Transverse colon (tissue), 4 donors: ENCODE measurements at regions not wholly inside any gene's neighbourhood (a gene's known extent, or its start where the extent isn't known, plus 50 kb on each side); places are given as distances from the start of the nearest gene placed in this dataset.

Source experiments
- DNase-seq: peaks from one replicate; pipeline ENCODE4 v3.0.0-alpha.2; 2019
- H3K27ac ChIP-seq, 4 donors: fragments of 200-600 bp; sonication (generic); 2 replicates each; pipeline ENCODE4 v1.5.1; 2016 to 2018; ENCODE audit warnings: inconsistent platforms in 4 of 4
- H3K27me3 ChIP-seq: fragments of 200-600 bp; sonication (generic); 2 replicates; pipeline ENCODE4 v1.5.1; 2017; ENCODE audit warnings: inconsistent platforms
- H3K36me3 ChIP-seq, 4 donors: fragments of 200-600 bp; sonication (generic); 2 replicates each; pipeline ENCODE4 v1.5.1; 2017 to 2019; ENCODE audit warnings: inconsistent platforms in 4 of 4
- H3K4me1 ChIP-seq, 4 donors: fragments of 200-600 bp; sonication (generic); 2 replicates each; pipeline ENCODE4 v1.5.1; 2017 to 2020; ENCODE audit warnings: inconsistent platforms in 4 of 4
- H3K4me3 ChIP-seq, 4 donors: fragments of 200-600 bp; sonication (generic); 1 replicate in 1 of 4; 2 replicates in 3 of 4; pipeline versions ENCODE4 v1.5.1 to v1.6.1; 2017 to 2019; ENCODE audit warnings: inconsistent platforms in 4 of 4
- H3K9me3 ChIP-seq, 2 donors: fragments of 200-600 bp; sonication (generic); 2 replicates each; pipeline ENCODE4 v1.5.1; 2017 to 2019; ENCODE audit warnings: inconsistent platforms in 2 of 2
- EP300 ChIP-seq: sonication (generic); formaldehyde crosslinking; IDR thresholded peaks from one replicate; pipeline ENCODE4 v1.6.1; 2017; ENCODE audit warnings: antibody characterized with exemption, low read depth
- POLR2A ChIP-seq: fragments of 450-650 bp; IDR thresholded peaks from one replicate; pipeline ENCODE4 v1.6.1; 2016; ENCODE audit warnings: antibody characterized with exemption, mild to moderate bottlenecking, moderate library complexity
- POLR2AphosphoS5 ChIP-seq, 3 donors: sonication (generic); formaldehyde crosslinking; IDR thresholded peaks; one replicate each; pipeline ENCODE4 v1.6.1; 2016; ENCODE audit warnings: antibody characterized with exemption in 3 of 3
- WGBS, 2 donors: methylation state at CpG; one replicate each; pipeline ENCODE4 v1.1.5; 2018; ENCODE audit warnings: low coverage in 1 of 2; 5-methylcytosine and 5-hydroxymethylcytosine counted together
- in situ Hi-C, 4 donors: fragments of 200-750 bp; cut with MboI; loops; one replicate each; pipeline versions ENCODE4 v1.15.0 to v1.15.1; 2017; ENCODE audit warnings: low sequenced_read_pairs in 3 of 4, low pct_ligation_motif_present in 1 of 4, low pct_unique_long_range_greater_than_20kb in 1 of 4
- intact Hi-C: fragments of 100-400 bp; cut with DNase I; formaldehyde crosslinking; loops from one replicate; pipeline ENCODE4 v1.15.1; 2023; ENCODE audit warnings: low total_unique reads
- TF ChIP-seq, protein P1 (sequence below), 5 experiments: fragments of 200-600 bp in 3 of 5; fragments of 450-650 bp in 2 of 5; sonication (generic) in 3 of 5; IDR thresholded peaks; 1 replicate in 2 of 5; 2 replicates in 3 of 5; pipeline ENCODE4 v1.5.1; 2016 to 2017; ENCODE audit warnings: antibody characterized with exemption in 5 of 5, inconsistent platforms in 3 of 5, mild to moderate bottlenecking in 2 of 5, moderate library complexity in 1 of 5

DNA sequence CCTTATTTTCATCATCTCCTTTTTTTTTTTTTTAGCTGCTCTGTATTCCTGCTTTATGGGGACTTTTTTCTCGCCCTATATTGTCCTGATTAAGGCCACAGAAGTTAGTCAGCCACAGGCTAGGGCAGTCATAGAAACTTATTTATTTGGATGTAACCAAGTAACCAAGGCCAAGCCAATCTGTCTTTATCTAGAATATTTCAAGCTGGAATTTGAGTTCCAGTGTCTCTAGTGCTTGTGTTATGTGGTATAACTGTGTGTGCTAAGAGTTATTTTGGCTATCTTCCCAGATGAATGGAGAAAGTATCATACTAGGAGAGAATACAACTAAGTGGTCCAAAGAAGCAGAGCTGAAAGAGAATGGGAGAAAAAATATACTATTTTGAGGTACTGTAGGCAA, 751.5 kb downstream of the CBLN4 start:
- Histone ChIP-seq H3K4me1 (peaks cover 0 to 12% (median 2%) of the 10 kb centered on the region in 4 donors), H3K27me3 (no peaks in the 10 kb centered on the region), H3K4me3 (no peak overlapping the region), H3K36me3 (no peaks in the 10 kb centered on the region), H3K9me3 (no peaks in the 10 kb centered on the region), H3K27ac (no peak overlapping the region)
- TF ChIP-seq, protein P1, sequence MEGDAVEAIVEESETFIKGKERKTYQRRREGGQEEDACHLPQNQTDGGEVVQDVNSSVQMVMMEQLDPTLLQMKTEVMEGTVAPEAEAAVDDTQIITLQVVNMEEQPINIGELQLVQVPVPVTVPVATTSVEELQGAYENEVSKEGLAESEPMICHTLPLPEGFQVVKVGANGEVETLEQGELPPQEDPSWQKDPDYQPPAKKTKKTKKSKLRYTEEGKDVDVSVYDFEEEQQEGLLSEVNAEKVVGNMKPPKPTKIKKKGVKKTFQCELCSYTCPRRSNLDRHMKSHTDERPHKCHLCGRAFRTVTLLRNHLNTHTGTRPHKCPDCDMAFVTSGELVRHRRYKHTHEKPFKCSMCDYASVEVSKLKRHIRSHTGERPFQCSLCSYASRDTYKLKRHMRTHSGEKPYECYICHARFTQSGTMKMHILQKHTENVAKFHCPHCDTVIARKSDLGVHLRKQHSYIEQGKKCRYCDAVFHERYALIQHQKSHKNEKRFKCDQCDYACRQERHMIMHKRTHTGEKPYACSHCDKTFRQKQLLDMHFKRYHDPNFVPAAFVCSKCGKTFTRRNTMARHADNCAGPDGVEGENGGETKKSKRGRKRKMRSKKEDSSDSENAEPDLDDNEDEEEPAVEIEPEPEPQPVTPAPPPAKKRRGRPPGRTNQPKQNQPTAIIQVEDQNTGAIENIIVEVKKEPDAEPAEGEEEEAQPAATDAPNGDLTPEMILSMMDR (IDR thresholded peaks at IDR 0.05) = no peak
- TF ChIP-seq EP300 = no peak
- no peak for TF ChIP-seq POLR2A
- no peak for TF ChIP-seq POLR2AphosphoS5 (IDR thresholded peaks at IDR 0.05)
- in situ Hi-C loops = no loop called here
- WGBS, 2 donors = 18 to 38% methylated on average over 1 of the region's 1 CpG
- DNase-seq = no peak
- intact Hi-C loops = no loop called here

DNA sequence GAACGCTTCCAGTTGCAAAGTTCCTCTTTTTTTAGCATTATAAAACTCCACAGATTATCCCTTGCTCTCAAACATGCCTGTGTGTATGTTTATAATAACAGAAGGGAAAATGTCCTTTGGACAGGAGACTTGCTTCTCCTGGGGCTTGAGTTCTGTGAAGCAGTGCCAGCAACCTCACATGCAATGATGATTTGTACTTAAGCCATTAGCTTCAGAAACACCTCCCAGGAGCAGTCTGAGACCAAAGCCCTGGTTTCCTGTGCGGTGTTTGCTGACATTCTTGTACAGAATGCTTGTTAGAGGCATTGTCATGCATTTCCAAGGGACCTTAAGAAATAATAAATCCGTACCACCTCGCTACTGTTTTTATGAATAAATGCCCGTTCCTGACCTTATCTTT, 752.8 kb downstream of the CBLN4 start:
- TF ChIP-seq POLR2AphosphoS5 (IDR thresholded peaks at IDR 0.05) (no peak), POLR2A (no peak), EP300 (no peak)
- TF ChIP-seq, protein P1 (IDR thresholded peaks at IDR 0.05) = no peak
- H3K4me1 ChIP-seq = peaks cover 0 to 12% (median 2%) of the 10 kb centered on the region in 4 donors
- H3K36me3 ChIP-seq = no peaks in the 10 kb centered on the region
- H3K27ac ChIP-seq = no peak overlapping the region
- H3K9me3 ChIP-seq = no peaks in the 10 kb centered on the region
- WGBS, 2 donors = 33 to 61% methylated on average over 4 to 5 of the region's 5 CpGs
- H3K4me3 ChIP-seq = no peak overlapping the region
- H3K27me3 ChIP-seq = no peaks in the 10 kb centered on the region
- DNase-seq = no peak
- in situ Hi-C loops (no loop called here), intact Hi-C loops (no loop called here)

DNA sequence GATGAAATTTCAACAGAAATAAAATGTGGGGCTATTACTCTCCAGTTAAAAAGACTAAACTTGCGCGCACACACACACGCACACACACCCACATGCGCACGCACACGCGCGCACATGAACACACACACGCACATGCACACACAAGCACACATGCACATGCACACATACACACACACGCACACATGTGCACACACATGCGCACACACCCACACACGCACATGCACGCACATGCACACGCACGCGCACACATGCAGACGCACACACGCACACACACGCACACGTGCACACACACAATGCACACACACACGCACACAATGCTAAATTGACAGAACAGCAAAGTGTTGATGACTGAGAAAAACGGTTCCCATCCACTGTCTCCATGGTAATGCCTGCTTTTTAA, 754.1 kb downstream of the CBLN4 start:
- Histone ChIP-seq H3K27me3 (no peaks in the 10 kb centered on the region), H3K36me3 (no peaks in the 10 kb centered on the region), H3K4me3 (no peak overlapping the region), H3K9me3 (no peaks in the 10 kb centered on the region), H3K27ac (no peak overlapping the region), H3K4me1 (peaks cover 0 to 12% (median 2%) of the 10 kb centered on the region in 4 donors)
- 90 to 94% methylated on average over 12 to 22 of the region's 22 CpGs for WGBS, 2 donors
- TF ChIP-seq EP300 = no peak
- no peak for TF ChIP-seq POLR2AphosphoS5 (IDR thresholded peaks at IDR 0.05)
- TF ChIP-seq, protein P1 (IDR thresholded peaks at IDR 0.05) = no peak
- TF ChIP-seq POLR2A = no peak
- DNase-seq = no peak
- in situ Hi-C loops = no loop called here
- intact Hi-C loops = no loop called here

DNA sequence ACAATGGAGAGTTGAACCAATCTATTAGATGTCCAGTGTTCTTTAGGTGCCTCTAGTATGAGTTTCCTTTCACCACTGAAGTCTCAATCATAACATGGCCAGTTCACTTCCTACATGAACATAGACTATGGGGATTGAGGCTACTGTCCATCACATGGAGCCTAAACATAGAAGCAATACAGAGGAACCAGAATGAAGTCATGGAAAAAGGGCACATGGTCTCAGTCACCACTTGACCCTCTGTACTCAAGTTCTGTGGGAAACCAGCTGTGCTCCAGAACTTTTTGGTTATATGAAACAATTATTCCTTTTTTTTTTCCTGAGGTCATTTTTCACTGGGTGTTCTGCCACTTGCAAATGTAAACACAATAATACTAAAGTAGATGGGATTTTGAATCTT, 762.5 kb downstream of the CBLN4 start:
- Histone ChIP-seq H3K27me3 (no peaks in the 10 kb centered on the region), H3K36me3 (no peaks in the 10 kb centered on the region), H3K9me3 (no peaks in the 10 kb centered on the region), H3K27ac (no peak overlapping the region), H3K4me3 (no peak overlapping the region), H3K4me1 (no peaks in the 10 kb centered on the region)
- intact Hi-C loops = no loop called here
- DNase-seq = no peak
- TF ChIP-seq POLR2AphosphoS5 (IDR thresholded peaks at IDR 0.05) (no peak), POLR2A (no peak), EP300 (no peak)
- TF ChIP-seq, protein P1 (IDR thresholded peaks at IDR 0.05) = no peak
- in situ Hi-C loops = no loop called here
